ENCODE measurements at regions not wholly inside any gene's neighbourhood (a gene's known extent, or its start where the extent isn't known, plus 50 kb on each side); places are given as distances from the start of the nearest gene placed in this dataset.

DNA sequence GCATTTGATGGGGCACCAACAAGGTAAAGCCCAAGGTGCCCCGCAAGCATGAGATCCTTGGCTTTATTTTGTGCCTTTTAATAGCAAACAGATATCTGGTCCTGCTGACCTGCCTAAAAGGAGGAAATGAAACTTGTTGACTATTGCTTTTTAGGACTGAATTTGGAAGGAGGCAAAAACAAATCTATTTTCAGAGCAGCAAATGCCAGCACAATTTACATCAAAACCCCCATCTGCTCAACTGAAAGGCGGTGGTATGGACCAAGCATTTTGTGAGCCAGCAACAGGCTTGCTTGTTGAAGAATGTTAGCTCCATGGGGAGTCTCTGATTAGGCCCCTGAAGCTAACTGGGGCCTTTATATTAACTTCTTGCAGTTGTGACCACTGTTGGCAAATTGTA lies 192.6 kb upstream of the E2F8 start:
- TF ChIP-seq, protein P1, sequence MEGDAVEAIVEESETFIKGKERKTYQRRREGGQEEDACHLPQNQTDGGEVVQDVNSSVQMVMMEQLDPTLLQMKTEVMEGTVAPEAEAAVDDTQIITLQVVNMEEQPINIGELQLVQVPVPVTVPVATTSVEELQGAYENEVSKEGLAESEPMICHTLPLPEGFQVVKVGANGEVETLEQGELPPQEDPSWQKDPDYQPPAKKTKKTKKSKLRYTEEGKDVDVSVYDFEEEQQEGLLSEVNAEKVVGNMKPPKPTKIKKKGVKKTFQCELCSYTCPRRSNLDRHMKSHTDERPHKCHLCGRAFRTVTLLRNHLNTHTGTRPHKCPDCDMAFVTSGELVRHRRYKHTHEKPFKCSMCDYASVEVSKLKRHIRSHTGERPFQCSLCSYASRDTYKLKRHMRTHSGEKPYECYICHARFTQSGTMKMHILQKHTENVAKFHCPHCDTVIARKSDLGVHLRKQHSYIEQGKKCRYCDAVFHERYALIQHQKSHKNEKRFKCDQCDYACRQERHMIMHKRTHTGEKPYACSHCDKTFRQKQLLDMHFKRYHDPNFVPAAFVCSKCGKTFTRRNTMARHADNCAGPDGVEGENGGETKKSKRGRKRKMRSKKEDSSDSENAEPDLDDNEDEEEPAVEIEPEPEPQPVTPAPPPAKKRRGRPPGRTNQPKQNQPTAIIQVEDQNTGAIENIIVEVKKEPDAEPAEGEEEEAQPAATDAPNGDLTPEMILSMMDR (IDR thresholded peaks at IDR 0.05), result no peak
- TF ChIP-seq POLR2AphosphoS5 (IDR thresholded peaks at IDR 0.05) (no peak), POLR2A (IDR thresholded peaks at IDR 0.05) (no peak)

Measured in prostate gland (tissue), 2 donors.